Choroid plexus epithelial cell (primary cell): ENCODE measurements at regions not wholly inside any gene's neighbourhood (a gene's known extent, or its start where the extent isn't known, plus 50 kb on each side); places are given as distances from the start of the nearest gene placed in this dataset.

Experiments
- DNase-seq: peaks from one replicate; pipeline ENCODE4 v3.0.0-alpha.2; 2010; ENCODE audit warnings: low read depth
- H3K4me3 ChIP-seq: 2 replicates; pipeline ENCODE4 v1.5.1; 2011; ENCODE audit warnings: low read depth, mild to moderate bottlenecking, control low read depth, low read length, moderate library complexity
- CTCF ChIP-seq: conservative IDR thresholded peaks from 2 replicates; pipeline ENCODE4 v1.5.1; 2011; ENCODE audit warnings: low read depth, mild to moderate bottlenecking, control low read depth, inconsistent platforms, low read length, moderate library complexity

GRCh38 chr7:15848901-15849300, 162.4 kb upstream of the MEOX2 start:
- H3K4me3 ChIP-seq = no peak overlapping the region
- DNase-seq = no peak
- no peak for TF ChIP-seq CTCF

GRCh38 chr7:15848362-15848761, 161.9 kb upstream of the MEOX2 start:
- DNase-seq = no peak
- TF ChIP-seq CTCF = no peak

GRCh38 chr7:15845868-15846267, 159.4 kb upstream of the MEOX2 start:
- H3K4me3 ChIP-seq = no peak overlapping the region
- DNase-seq = no peak
- no peak for TF ChIP-seq CTCF

More at GRCh38 chr7:15848362-15848761, 161.9 kb upstream of the MEOX2 start:
- no peak overlapping the region for H3K4me3 ChIP-seq

- H3K4me3 ChIP-seq = no peak overlapping the region
- no peak for TF ChIP-seq CTCF
- no peak for DNase-seq
Measured at GRCh38 chr7:15845461-15845860, 159.0 kb upstream of the MEOX2 start.

DNA sequence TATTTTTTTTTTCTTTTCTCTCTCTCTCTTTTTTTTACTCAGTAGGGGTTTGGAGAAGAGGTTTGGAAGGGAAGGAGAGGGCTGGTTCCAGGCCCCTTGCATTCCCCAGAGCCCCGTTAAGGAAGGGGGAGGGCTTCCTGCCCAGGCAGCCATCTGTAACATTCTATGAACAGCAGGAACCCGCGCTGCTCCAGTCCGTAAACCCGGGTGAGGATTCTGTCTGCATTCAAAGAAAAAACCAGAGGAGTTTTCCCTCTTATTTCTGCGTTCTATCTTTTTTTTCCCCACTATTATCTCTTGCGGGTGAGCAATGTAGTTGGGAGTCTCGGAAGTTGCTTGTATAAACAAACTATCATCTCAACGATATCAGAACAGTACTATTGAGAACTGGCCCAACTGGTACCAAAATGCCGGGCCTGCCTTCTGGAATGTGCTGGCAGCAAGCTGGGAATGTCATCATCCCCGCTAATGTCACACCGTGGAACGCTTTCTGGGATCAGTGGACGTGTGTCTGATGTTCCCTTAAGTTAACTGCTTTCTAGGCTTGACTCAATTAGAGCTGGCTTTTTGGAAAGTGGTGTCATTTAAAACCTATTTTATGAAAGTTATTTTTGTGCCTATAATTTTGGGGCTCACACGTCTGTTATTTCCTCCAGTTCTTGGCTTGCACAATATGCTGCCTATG, 153.1 kb upstream of the MEOX2 start:
- peak; percentile 49 for DNase-seq
- TF ChIP-seq CTCF = no peak
- peak overlapping the region; percentile 50 for H3K4me3 ChIP-seq

- TF ChIP-seq CTCF = no peak
- no peak for DNase-seq
- no peak overlapping the region for H3K4me3 ChIP-seq
Measured at GRCh38 chr7:15838265-15838664, 151.8 kb upstream of the MEOX2 start.

DNA sequence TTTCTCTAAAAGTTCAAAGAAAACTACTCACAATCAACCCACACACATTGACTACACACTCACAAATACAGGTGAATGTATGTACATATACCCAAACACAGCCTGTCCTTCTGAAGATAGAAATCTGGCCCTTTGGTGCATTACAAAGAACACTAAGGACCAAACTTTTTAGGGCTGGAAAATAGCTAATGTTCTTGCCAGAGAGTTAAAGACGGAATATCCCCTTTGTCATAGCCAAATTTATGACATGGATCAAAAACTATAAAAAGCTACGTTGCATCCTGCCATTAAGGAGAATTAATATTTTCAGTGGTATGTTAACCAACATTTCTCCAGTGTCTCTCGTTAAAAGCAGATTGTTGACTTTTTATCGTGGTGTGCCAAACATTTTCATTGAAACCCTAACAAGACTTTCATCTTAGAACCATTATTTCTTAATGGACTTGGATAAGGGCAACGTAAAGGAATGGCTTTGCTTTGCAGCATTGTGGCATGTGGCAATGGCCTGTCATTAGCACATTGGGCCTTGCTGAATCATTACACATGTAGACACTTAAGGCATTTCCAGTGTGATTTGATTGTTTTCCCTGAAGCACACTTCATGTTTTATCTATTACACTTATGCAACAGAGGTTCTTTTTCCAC, 150.9 kb upstream of the MEOX2 start:
- DNase-seq = no peak
- no peak for TF ChIP-seq CTCF
- no peak overlapping the region for H3K4me3 ChIP-seq
